Mucosa of rectum (tissue), 2 donors: ENCODE measurements at regions not wholly inside any gene's neighbourhood (a gene's known extent, or its start where the extent isn't known, plus 50 kb on each side); places are given as distances from the start of the nearest gene placed in this dataset.
"Not testable (repeated sequence)": the region's sequence is repeated elsewhere in the genome, so short reads cannot be mapped to it uniquely, and the experiment has no call there.

Experiments
- H3K27ac ChIP-seq, 2 donors: one replicate each; pipeline ENCODE4 v1.7.0; 2013; ENCODE audit warnings: inconsistent platforms in 2 of 2, low read depth in 2 of 2, low read length in 2 of 2
- H3K27me3 ChIP-seq, 2 donors: one replicate each; pipeline ENCODE4 v1.7.0; 2013; ENCODE audit warnings: low read length in 2 of 2; ENCODE audit not compliant: control insufficient read depth in 2 of 2, insufficient read depth in 2 of 2
- H3K36me3 ChIP-seq, 2 donors: one replicate each; pipeline ENCODE4 v1.7.0; 2013; ENCODE audit warnings: low read length in 2 of 2; ENCODE audit not compliant: control insufficient read depth in 2 of 2, insufficient read depth in 2 of 2
- H3K4me1 ChIP-seq, 2 donors: one replicate each; pipeline ENCODE4 v1.7.0; 2013; ENCODE audit warnings: low read length in 2 of 2, mild to moderate bottlenecking in 1 of 2; ENCODE audit not compliant: control insufficient read depth in 2 of 2, insufficient read depth in 2 of 2
- H3K4me3 ChIP-seq, 2 donors: one replicate each; pipeline ENCODE4 v1.7.0; 2013; ENCODE audit warnings: low read length in 2 of 2
- H3K9ac ChIP-seq, 2 donors: one replicate each; pipeline ENCODE4 v1.7.0; 2013; ENCODE audit warnings: low read length in 2 of 2, low read depth in 1 of 2, mild to moderate bottlenecking in 1 of 2
- H3K9me3 ChIP-seq, 2 donors: one replicate each; pipeline ENCODE4 v1.7.0; 2013; ENCODE audit warnings: low read length in 2 of 2; ENCODE audit not compliant: control insufficient read depth in 2 of 2
- donor health status: healthy.
- donor health status: Normal muscosa, but diverticular disease.

DNA sequence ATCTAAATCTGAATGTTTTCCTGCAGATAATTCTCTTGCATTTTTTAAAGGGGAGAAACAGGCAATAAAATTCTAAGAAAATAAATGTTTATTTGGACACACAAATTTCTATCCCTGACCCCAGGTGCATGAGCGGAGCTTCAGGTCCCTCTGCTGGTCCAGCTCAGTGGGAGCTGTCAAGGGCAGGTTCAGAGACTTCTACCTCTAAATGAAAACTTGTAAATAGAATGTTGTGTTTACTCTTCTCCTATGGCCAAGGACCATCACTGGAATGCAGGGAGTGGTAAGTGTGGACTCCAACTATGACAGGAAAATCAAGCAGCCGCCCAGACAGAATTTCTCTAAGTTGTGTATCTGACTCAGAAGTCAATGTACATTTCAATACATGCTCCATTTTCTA is 148.6 kb upstream of the TTC29 start:
- H3K27ac ChIP-seq = no peak overlapping the region
- no peaks in the 10 kb centered on the region for H3K9me3 ChIP-seq
- no peak overlapping the region for H3K4me3 ChIP-seq

DNA sequence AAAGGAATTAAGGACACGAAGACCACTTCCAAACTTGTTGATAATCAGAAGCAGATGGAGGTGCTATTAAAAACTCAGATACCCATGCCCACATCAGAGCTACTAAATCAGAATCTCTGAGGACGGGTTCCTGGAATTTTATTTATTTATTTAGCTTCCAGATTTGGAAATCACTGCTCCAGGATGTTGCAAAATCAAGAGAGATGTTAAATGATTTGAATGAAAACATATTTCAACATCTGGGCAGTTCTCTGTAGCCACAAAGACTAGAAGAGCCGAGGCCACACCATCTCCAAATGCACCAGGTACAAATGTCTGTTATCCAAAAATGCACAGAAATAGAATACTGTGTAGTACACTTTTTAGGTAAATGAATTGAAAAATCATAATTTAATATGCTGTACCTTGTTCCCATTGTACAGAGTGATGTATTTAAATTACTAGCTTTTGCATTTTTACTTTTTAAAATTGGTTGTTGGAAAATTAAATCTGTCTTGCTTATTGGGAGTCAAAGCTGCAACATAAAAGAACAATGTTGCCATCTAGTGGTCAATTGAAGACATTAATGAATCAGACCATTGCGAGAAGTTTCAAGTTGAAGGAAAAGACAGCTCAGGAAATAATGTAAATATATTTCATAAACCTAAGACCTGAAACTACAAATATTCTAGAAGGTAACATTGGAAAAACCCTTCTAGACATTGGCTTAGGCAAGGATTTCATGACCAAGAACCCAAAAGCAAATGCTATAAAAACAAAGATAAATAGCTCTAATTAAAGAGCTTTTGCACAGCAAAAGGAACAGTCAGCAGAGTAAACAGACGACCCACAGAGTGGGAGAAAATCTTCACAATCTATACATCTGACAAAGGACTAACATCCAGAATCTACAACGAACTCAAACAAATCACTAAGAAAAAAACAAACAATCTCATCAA is 151.3 kb upstream of the TTC29 start:
- no peak overlapping the region for H3K27ac ChIP-seq
- no peaks in the 10 kb centered on the region for H3K4me1 ChIP-seq
- no peaks in the 10 kb centered on the region for H3K27me3 ChIP-seq
- H3K9ac ChIP-seq = no peak overlapping the region
- no peak overlapping the region for H3K4me3 ChIP-seq
- no peaks in the 10 kb centered on the region for H3K36me3 ChIP-seq
- no peaks in the 10 kb centered on the region for H3K9me3 ChIP-seq

More for the DNA sequence above, 148.6 kb upstream of the TTC29 start:
- H3K9ac ChIP-seq = no peak overlapping the region
- H3K36me3 ChIP-seq = no peaks in the 10 kb centered on the region
- no peaks in the 10 kb centered on the region for H3K4me1 ChIP-seq
- no peaks in the 10 kb centered on the region for H3K27me3 ChIP-seq

GRCh38 chr4:147101678-147102077 is 156.0 kb upstream of the TTC29 start:
- no peaks in the 10 kb centered on the region for H3K36me3 ChIP-seq
- H3K27me3 ChIP-seq = no peaks in the 10 kb centered on the region
- H3K9ac ChIP-seq = no peak overlapping the region
- H3K4me1 ChIP-seq = no peaks in the 10 kb centered on the region
- no peaks in the 10 kb centered on the region for H3K9me3 ChIP-seq
- no peak overlapping the region for H3K4me3 ChIP-seq
- no peak overlapping the region for H3K27ac ChIP-seq

GRCh38 chr4:147102596-147102995 is 156.9 kb upstream of the TTC29 start:
- no peaks in the 10 kb centered on the region for H3K4me1 ChIP-seq
- no peaks in the 10 kb centered on the region for H3K36me3 ChIP-seq
- H3K9me3 ChIP-seq = no peaks in the 10 kb centered on the region
- no peak overlapping the region for H3K4me3 ChIP-seq
- H3K27me3 ChIP-seq = no peaks in the 10 kb centered on the region
- no peak overlapping the region for H3K27ac ChIP-seq
- no peak overlapping the region for H3K9ac ChIP-seq

DNA sequence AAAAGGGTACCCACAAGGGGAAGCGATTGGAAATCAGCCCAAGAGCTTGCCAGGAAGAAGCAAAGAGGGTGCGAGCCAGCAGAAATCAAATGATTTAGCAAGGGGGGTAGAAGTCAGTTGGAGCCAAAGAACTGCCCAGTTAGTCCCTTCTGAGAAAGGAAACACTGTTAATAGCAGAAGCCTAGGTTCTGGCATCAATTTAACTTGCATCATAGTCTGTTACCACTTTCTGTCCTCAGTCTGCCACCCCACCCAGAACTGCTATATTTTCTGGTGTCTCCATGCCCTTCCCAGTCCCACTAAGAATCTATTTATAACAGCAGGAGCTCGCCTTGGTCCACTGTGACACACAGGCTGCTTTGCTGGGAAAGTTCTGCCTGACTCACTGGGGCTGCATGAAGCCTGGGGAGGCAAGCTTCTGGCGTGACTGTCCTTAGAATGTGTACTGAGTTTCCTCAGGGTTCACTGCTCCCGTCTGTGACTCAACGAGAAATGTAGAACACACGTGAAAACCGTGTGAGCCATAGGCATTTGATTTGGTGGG is 157.8 kb upstream of the TTC29 start:
- no peaks in the 10 kb centered on the region for H3K36me3 ChIP-seq
- H3K27ac ChIP-seq = no peak overlapping the region
- H3K4me3 ChIP-seq = no peak overlapping the region
- H3K9me3 ChIP-seq = no peaks in the 10 kb centered on the region
- H3K4me1 ChIP-seq = no peaks in the 10 kb centered on the region
- no peak overlapping the region for H3K9ac ChIP-seq
- H3K27me3 ChIP-seq = no peaks in the 10 kb centered on the region

GRCh38 chr4:147104768-147105167 is 159.1 kb upstream of the TTC29 start:
- H3K27ac ChIP-seq = no peak overlapping the region
- H3K4me3 ChIP-seq = no peak overlapping the region
- no peak overlapping the region for H3K9ac ChIP-seq

DNA sequence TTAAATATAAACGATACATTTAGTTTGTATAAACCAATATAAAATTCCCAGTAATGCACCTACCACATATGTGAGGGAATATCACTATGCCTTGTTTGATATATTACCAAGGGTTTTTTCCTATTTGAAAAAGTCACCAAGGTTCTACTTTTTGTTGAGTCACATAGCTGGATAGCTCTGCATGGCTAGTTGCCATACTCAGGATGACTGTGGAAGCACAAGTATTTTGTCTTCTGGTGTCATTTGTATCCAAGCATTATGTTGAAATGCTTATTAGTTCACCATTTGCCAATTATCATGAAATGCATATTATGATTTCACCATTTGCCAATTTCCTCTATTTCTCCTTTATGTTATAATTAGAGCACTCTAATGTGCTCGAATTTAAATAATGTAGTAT is 162.7 kb upstream of the TTC29 start:
- no peaks in the 10 kb centered on the region for H3K27me3 ChIP-seq
- H3K9me3 ChIP-seq = no peaks in the 10 kb centered on the region
- H3K27ac ChIP-seq = no peak overlapping the region
- no peak overlapping the region for H3K4me3 ChIP-seq
- H3K9ac ChIP-seq = no peak overlapping the region
- no peaks in the 10 kb centered on the region for H3K4me1 ChIP-seq
- H3K36me3 ChIP-seq = no peaks in the 10 kb centered on the region

More at GRCh38 chr4:147104768-147105167, 159.1 kb upstream of the TTC29 start:
- Histone ChIP-seq H3K36me3 (no peaks in the 10 kb centered on the region), H3K27me3 (no peaks in the 10 kb centered on the region), H3K9me3 (no peaks in the 10 kb centered on the region), H3K4me1 (no peaks in the 10 kb centered on the region)

DNA sequence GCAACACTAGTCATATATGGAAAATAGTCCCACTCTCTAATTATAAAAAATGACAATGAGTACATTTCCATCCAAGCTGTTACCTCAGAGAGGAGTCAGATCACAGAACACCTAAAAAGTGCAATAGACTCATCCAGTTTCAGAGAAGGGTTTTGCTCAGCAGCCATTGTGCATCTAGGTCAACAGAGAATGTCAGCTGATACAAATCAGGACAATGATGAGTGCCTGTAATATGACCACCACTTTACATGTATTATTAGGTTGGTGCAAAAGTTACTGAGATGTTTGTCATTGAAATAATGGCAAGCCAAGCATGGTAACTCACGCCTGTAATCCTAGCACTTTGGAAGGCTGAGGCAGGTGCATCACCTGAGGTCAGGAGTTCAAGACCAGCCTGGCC is 164.1 kb upstream of the TTC29 start:
- Histone ChIP-seq H3K27ac (no peak overlapping the region), H3K9me3 (no peaks in the 10 kb centered on the region), H3K36me3 (no peaks in the 10 kb centered on the region), H3K9ac (no peak overlapping the region), H3K4me3 (no peak overlapping the region), H3K4me1 (no peaks in the 10 kb centered on the region), H3K27me3 (no peaks in the 10 kb centered on the region)

GRCh38 chr4:147110473-147111367 is 165.1 kb upstream of the TTC29 start:
- Histone ChIP-seq H3K4me1 (no peaks in the 10 kb centered on the region), H3K27me3 (no peaks in the 10 kb centered on the region), H3K9me3 (no peaks in the 10 kb centered on the region), H3K36me3 (no peaks in the 10 kb centered on the region), H3K9ac (no peak overlapping the region), H3K27ac (no peak overlapping the region), H3K4me3 (no peak overlapping the region)

GRCh38 chr4:147112196-147112595 is 166.5 kb upstream of the TTC29 start:
- H3K4me3 ChIP-seq, H3K9me3 ChIP-seq, H3K27ac ChIP-seq, H3K27me3 ChIP-seq, H3K9ac ChIP-seq, H3K4me1 ChIP-seq, H3K36me3 ChIP-seq: not testable (repeated sequence)
